Endothelial cell of umbilical vein (primary cell): ENCODE measurements at regions not wholly inside any gene's neighbourhood (a gene's known extent, or its start where the extent isn't known, plus 50 kb on each side); places are given as distances from the start of the nearest gene placed in this dataset.
A peak's percentile ranks its signal among the peaks of the same experiment; 100 is the strongest.

ENCODE experiments used
- BruUV-seq: library from RNA; stranded (reverse); fragments of 400-500 nt; replicated peaks from 2 replicates; lab custom pipeline; 2021; lab: Mats Ljungman, UMichigan
- CTCF ChIA-PET: fragments of 300-600, 350-600 bp; sonication (Branson Sonifier 250); formaldehyde crosslinking; loops from one replicate; lab custom pipeline; 2021; ENCODE audit warnings: antibody characterized with exemption, inconsistent platforms; lab: Charles Lee
- POLR2A ChIA-PET: fragments of 300-600, 350-600 bp; sonication (Branson Sonifier 250); formaldehyde crosslinking; loops from one replicate; lab custom pipeline; 2021; ENCODE audit warnings: antibody characterized with exemption, inconsistent platforms; lab: Charles Lee
- DNase-seq: peaks from one replicate; pipeline ENCODE4 v3.0.0-alpha.2; 2011; ENCODE audit warnings: low read depth, low spot score
- FAIRE-seq: peaks from 2 replicates; lab custom pipeline; 2011; peaks lifted over from hg19 to GRCh38; lab: Jason Lieb, UNC
- H2AFZ ChIP-seq: 2 replicates; pipeline ENCODE4 v1.6.0; 2012; ENCODE audit warnings: low read depth, low read length, control low read depth, inconsistent platforms
- H3K27ac ChIP-seq: 2 replicates; pipeline ENCODE4 v1.5.1; 2011; ENCODE audit warnings: low read depth, mild to moderate bottlenecking, control low read depth, low read length, moderate library complexity; ENCODE audit not compliant: insufficient read depth
- H3K27me3 ChIP-seq, 2 experiments: 2 replicates each; pipeline versions ENCODE4 v1.6.0 to v1.6.1; 2011; ENCODE audit warnings: low read length in 2 of 2, mixed read lengths in 1 of 2; ENCODE audit not compliant: control insufficient read depth in 2 of 2, insufficient read depth in 2 of 2
- H3K36me3 ChIP-seq, 2 experiments: 2 replicates in 1 of 2; 3 replicates in 1 of 2; pipeline ENCODE4 v1.5.1; 2011; ENCODE audit warnings: low read length in 2 of 2, mild to moderate bottlenecking in 1 of 2, moderate library complexity in 1 of 2; ENCODE audit not compliant: control insufficient read depth in 2 of 2, insufficient read depth in 2 of 2; ENCODE audit errors: extremely low read depth in 1 of 2
- H3K4me1 ChIP-seq: 3 replicates; pipeline ENCODE4 v1.5.1; 2011; ENCODE audit warnings: mild to moderate bottlenecking, low read length; ENCODE audit not compliant: control insufficient read depth, insufficient read depth; ENCODE audit errors: extremely low read depth
- H3K4me2 ChIP-seq: 2 replicates; pipeline ENCODE4 v1.6.1; 2011; ENCODE audit warnings: low read length, control low read depth, mixed read lengths; ENCODE audit not compliant: insufficient read depth
- H3K4me3 ChIP-seq, 3 experiments: fragments of 200-600 bp in 1 of 3; sonication (generic), shearing (Covaris generic) in 1 of 3; replicated peaks in 1 of 3; 2 replicates each; pipeline ENCODE4 v1.5.1; 2011 to 2016; ENCODE audit warnings: control low read depth in 3 of 3, low read length in 3 of 3, mild to moderate bottlenecking in 2 of 3, inconsistent platforms in 1 of 3, low read depth in 1 of 3, moderate library complexity in 1 of 3; ENCODE audit not compliant: insufficient read depth in 1 of 3
- H3K79me2 ChIP-seq: 2 replicates; pipeline ENCODE4 v1.6.0; 2012; ENCODE audit warnings: low read length, inconsistent platforms; ENCODE audit not compliant: control insufficient read depth, insufficient read depth
- H3K9ac ChIP-seq: replicated peaks from 2 replicates; pipeline ENCODE3; 2011; ENCODE audit warnings: low read length, control low read depth; ENCODE audit not compliant: insufficient read depth; ENCODE audit errors: extremely low read depth
- H3K9me1 ChIP-seq: replicated peaks from 3 replicates; pipeline ENCODE4 v1.6.0; 2011; ENCODE audit warnings: mild to moderate bottlenecking, low read length; ENCODE audit not compliant: control insufficient read depth, insufficient read depth; ENCODE audit errors: extremely low read depth
- H3K9me3 ChIP-seq: replicated peaks from 2 replicates; pipeline ENCODE4 v1.5.1; 2012; ENCODE audit warnings: low read length, inconsistent platforms; ENCODE audit not compliant: control insufficient read depth, insufficient read depth
- H4K20me1 ChIP-seq: replicated peaks from 2 replicates; pipeline ENCODE3; 2011; ENCODE audit warnings: mild to moderate bottlenecking, low read length; ENCODE audit not compliant: control insufficient read depth, insufficient read depth; ENCODE audit errors: extremely low read depth
- EZH2 ChIP-seq: IDR thresholded peaks from 2 replicates; pipeline ENCODE4 v1.6.1; 2012; ENCODE audit warnings: borderline replicate concordance, low read depth, mild to moderate bottlenecking, moderate library complexity, low read length, inconsistent platforms; ENCODE audit not compliant: severe bottlenecking
- FOS ChIP-seq: IDR thresholded peaks from 2 replicates; pipeline ENCODE4 v1.6.1; 2011; ENCODE audit warnings: mild to moderate bottlenecking, low read length, moderate library complexity, borderline replicate concordance; ENCODE audit not compliant: insufficient read depth
- GATA2 ChIP-seq: IDR thresholded peaks from 2 replicates; pipeline ENCODE4 v1.7.0; 2011; ENCODE audit warnings: low read depth, mild to moderate bottlenecking, moderate library complexity, mixed read lengths, low read length; ENCODE audit not compliant: insufficient read length, insufficient read depth
- JUN ChIP-seq: IDR thresholded peaks from 2 replicates; pipeline ENCODE4 v1.6.1; 2011; ENCODE audit warnings: borderline replicate concordance, low read depth; ENCODE audit not compliant: insufficient read length, insufficient read depth
- MYC ChIP-seq: IDR thresholded peaks from one replicate; pipeline ENCODE4 v1.6.1; 2011; ENCODE audit warnings: mild to moderate bottlenecking, low read depth, low read length
- POLR2A ChIP-seq: IDR thresholded peaks from 2 replicates; pipeline ENCODE4 v1.6.1; 2012; ENCODE audit warnings: low read depth, mild to moderate bottlenecking, control low read depth, low read length
- POLR2AphosphoS5 ChIP-seq: IDR thresholded peaks from 2 replicates; pipeline ENCODE4 v1.6.1; 2012; ENCODE audit warnings: low read depth, mild to moderate bottlenecking, control low read depth, low read length, moderate library complexity; ENCODE audit not compliant: insufficient read depth
- dilution Hi-C: fragments of 300-500 bp; cut with MboI; formaldehyde crosslinking; loops from one replicate; pipeline ENCODE4 v1.15.0; 2019; ENCODE audit warnings: low sequenced_read_pairs; ENCODE audit not compliant: extremely low pct_ligation_motif_present
- intact Hi-C: fragments of 100-400 bp; cut with micrococcal nuclease; formaldehyde crosslinking; loops from one replicate; pipeline ENCODE4 v1.10.0; 2022
- TF ChIP-seq, protein P1 (sequence below), 2 donors: IDR thresholded peaks; 1 replicate in 1 of 2; 2 replicates in 1 of 2; pipeline ENCODE4 v1.5.1; 2011; ENCODE audit warnings: low read length in 2 of 2, mild to moderate bottlenecking in 2 of 2, moderate library complexity in 2 of 2, control low read depth in 1 of 2, inconsistent platforms in 1 of 2, low read depth in 1 of 2; ENCODE audit not compliant: insufficient read depth in 1 of 2; ENCODE audit errors: extremely low read depth in 1 of 2
- TF ChIP-seq, protein P2 (sequence below): IDR thresholded peaks from 2 replicates; pipeline ENCODE4 v1.6.1; 2011; ENCODE audit not compliant: insufficient read depth, insufficient read length

DNA sequence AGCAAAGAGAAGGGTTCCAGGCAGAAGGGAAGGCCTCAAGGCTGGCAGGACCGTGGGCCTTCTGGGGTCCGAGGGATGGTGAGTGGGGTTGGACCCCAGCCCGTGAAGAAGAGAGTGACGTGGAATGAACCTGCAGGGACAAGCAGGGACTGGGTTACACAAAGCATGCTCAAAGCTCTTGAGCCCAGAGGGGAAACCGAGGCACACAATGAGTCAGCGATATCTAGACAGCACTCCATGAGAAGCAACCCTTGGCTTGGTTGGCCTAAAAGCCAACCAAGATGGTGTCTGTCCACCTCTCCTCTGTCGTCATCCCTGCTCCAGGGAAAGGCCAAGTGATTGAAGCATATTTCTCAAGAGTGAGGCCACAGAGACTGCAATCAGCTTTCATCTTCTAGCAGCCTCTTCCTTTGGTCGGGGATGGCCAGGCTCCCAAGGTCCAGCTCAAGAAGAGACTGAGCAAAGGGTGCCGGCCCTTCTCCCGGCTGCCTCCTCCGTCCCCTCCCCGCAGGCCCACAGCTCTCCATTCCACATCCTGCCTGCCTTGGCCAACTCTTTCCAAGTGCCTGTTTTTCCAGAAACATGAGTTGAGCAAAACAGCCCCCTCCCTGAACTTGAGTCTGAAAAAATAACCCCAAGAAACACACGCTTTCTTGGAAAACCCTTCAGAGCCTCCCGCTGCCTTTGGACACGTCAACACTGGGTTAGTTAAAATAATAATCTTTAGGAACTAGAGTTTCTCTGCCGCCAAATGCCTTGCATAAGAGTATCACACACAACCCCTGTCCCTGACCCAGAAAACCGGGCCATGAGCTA lies 556.6 kb downstream of the MIAT start:
- no peaks in the 10 kb centered on the region for H4K20me1 ChIP-seq
- H3K79me2 ChIP-seq, result no peaks in the 10 kb centered on the region
- intact Hi-C loops (loop anchor here (2.0 kb wide), 1 partner anchor 79 kb away; no protein-coding TSS in a partner anchor), dilution Hi-C loops (no loop called here)
- no peak overlapping the region for H3K4me3 ChIP-seq
- H3K27me3 ChIP-seq, result no peaks in the 10 kb centered on the region
- FAIRE-seq, result no peak
- no peak overlapping the region for H3K27ac ChIP-seq
- DNase-seq, result peak; percentile 34
- H3K36me3 ChIP-seq, result no peaks in the 10 kb centered on the region
- BruUV-seq, result no TSS peak
- no peak for TF ChIP-seq GATA2
- TF ChIP-seq JUN, result no peak
- no peak for TF ChIP-seq POLR2A
- no peak for TF ChIP-seq MYC
- no peak overlapping the region for H3K4me2 ChIP-seq
- ChIA-PET POLR2A (interaction anchor here (1.1 kb wide), 1 partner anchor 25 kb away, joined by 3 read pairs; no protein-coding TSS in a partner anchor), CTCF (interaction anchor here (1.4 kb wide), 1 partner anchor 25 kb away, joined by 5 read pairs; no protein-coding TSS in a partner anchor)
- peaks cover 21% of the 10 kb centered on the region for H3K4me1 ChIP-seq
- no peaks in the 10 kb centered on the region for H3K9me1 ChIP-seq
- no peak overlapping the region for H2AFZ ChIP-seq
- H3K9ac ChIP-seq, result no peak overlapping the region
- H3K9me3 ChIP-seq, result no peaks in the 10 kb centered on the region

DNA sequence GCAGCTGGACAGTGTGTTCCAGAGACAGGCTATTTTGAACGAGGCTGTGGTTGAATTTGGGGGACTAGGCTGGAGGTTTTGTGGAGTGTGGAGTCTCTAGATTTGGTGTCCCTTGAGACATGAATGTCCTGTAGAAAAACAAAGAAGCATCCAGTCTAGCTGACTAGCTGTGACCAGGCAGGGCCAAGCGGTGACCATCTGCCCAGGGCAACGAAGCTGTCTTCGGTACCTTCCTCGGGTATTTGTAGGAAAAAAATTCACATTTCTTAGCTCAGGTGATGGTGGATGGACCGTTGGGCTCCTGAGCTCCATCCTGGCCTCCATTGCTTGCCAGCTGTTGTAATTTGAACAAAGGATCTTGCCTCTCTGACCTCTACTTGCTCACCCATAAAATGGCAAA lies 557.3 kb downstream of the MIAT start:
- Histone ChIP-seq H3K9me3 (no peaks in the 10 kb centered on the region), H3K36me3 (no peaks in the 10 kb centered on the region), H3K4me1 (peaks cover 21% of the 10 kb centered on the region), H3K27ac (no peak overlapping the region), H3K79me2 (no peaks in the 10 kb centered on the region), H3K27me3 (no peaks in the 10 kb centered on the region), H2AFZ (no peak overlapping the region), H3K4me3 (no peak overlapping the region), H3K4me2 (no peak overlapping the region), H3K9ac (no peak overlapping the region), H3K9me1 (no peaks in the 10 kb centered on the region), H4K20me1 (no peaks in the 10 kb centered on the region)
- ChIA-PET CTCF (no interaction called here), POLR2A (interaction anchor here (0.5 to 1.1 kb wide), 2 partner anchors 24 to 38 kb away, joined by 3 read pairs; no protein-coding TSS in a partner anchor)
- no TSS peak for BruUV-seq
- FAIRE-seq, result no peak
- no peak for DNase-seq
- TF ChIP-seq GATA2, result no peak
- TF ChIP-seq JUN, result no peak
- TF ChIP-seq, protein P1, sequence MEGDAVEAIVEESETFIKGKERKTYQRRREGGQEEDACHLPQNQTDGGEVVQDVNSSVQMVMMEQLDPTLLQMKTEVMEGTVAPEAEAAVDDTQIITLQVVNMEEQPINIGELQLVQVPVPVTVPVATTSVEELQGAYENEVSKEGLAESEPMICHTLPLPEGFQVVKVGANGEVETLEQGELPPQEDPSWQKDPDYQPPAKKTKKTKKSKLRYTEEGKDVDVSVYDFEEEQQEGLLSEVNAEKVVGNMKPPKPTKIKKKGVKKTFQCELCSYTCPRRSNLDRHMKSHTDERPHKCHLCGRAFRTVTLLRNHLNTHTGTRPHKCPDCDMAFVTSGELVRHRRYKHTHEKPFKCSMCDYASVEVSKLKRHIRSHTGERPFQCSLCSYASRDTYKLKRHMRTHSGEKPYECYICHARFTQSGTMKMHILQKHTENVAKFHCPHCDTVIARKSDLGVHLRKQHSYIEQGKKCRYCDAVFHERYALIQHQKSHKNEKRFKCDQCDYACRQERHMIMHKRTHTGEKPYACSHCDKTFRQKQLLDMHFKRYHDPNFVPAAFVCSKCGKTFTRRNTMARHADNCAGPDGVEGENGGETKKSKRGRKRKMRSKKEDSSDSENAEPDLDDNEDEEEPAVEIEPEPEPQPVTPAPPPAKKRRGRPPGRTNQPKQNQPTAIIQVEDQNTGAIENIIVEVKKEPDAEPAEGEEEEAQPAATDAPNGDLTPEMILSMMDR (IDR thresholded peaks at IDR 0.05; ENCODE audit: extremely low read depth in 1 of 2, insufficient read depth in 1 of 2, low read depth in 1 of 2, low read length in 2 of 2), result no peak
- TF ChIP-seq, protein P2, sequence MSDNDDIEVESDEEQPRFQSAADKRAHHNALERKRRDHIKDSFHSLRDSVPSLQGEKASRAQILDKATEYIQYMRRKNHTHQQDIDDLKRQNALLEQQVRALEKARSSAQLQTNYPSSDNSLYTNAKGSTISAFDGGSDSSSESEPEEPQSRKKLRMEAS, result no peak
- TF ChIP-seq EZH2, result no peak
- TF ChIP-seq POLR2A, result no peak
- TF ChIP-seq POLR2AphosphoS5, result no peak
- TF ChIP-seq MYC, result no peak
- no peak for TF ChIP-seq FOS
- intact Hi-C loops (no loop called here), dilution Hi-C loops (no loop called here)
